Stomach smooth muscle (tissue), 2 donors: ENCODE measurements at regions not wholly inside any gene's neighbourhood (a gene's known extent, or its start where the extent isn't known, plus 50 kb on each side); places are given as distances from the start of the nearest gene placed in this dataset.

Experiments
- H3K27ac ChIP-seq: one replicate; pipeline ENCODE4 v1.7.0; 2013; ENCODE audit warnings: mild to moderate bottlenecking, low read length, inconsistent platforms
- H3K27me3 ChIP-seq, 2 donors: one replicate each; pipeline ENCODE4 v1.7.0; 2013; ENCODE audit warnings: low read length in 2 of 2; ENCODE audit not compliant: insufficient read depth in 2 of 2, control insufficient read depth in 1 of 2
- H3K36me3 ChIP-seq, 2 donors: one replicate each; pipeline ENCODE4 v1.7.0; 2013; ENCODE audit warnings: low read length in 2 of 2; ENCODE audit not compliant: control insufficient read depth in 2 of 2, insufficient read depth in 2 of 2
- H3K4me1 ChIP-seq: one replicate; pipeline ENCODE4 v1.7.0; 2013; ENCODE audit warnings: low read length; ENCODE audit not compliant: control insufficient read depth, insufficient read depth
- H3K4me3 ChIP-seq, 2 donors: one replicate each; pipeline ENCODE4 v1.7.0; 2013; ENCODE audit warnings: low read length in 2 of 2
- H3K9ac ChIP-seq, 2 donors: one replicate each; pipeline ENCODE4 v1.7.0; 2013; ENCODE audit warnings: low read length in 2 of 2, mild to moderate bottlenecking in 1 of 2
- H3K9me3 ChIP-seq, 2 donors: one replicate each; pipeline ENCODE4 v1.7.0; 2013; ENCODE audit warnings: low read length in 2 of 2; ENCODE audit not compliant: control insufficient read depth in 2 of 2
- donor health status: healthy.
- donor health status: Pancreatic carcinoma.

GRCh38 chr4:151830168-151830567 is 69.4 kb upstream of the GATB start:
- no peak overlapping the region for H3K27ac ChIP-seq
- H3K4me1 ChIP-seq = no peaks in the 10 kb centered on the region
- no peaks in the 10 kb centered on the region for H3K27me3 ChIP-seq
- no peak overlapping the region for H3K9ac ChIP-seq
- H3K9me3 ChIP-seq = no peaks in the 10 kb centered on the region
- no peak overlapping the region for H3K4me3 ChIP-seq
- no peaks in the 10 kb centered on the region for H3K36me3 ChIP-seq

GRCh38 chr4:151829309-151829708 is 68.5 kb upstream of the GATB start:
- no peaks in the 10 kb centered on the region for H3K4me1 ChIP-seq
- H3K36me3 ChIP-seq = no peaks in the 10 kb centered on the region
- H3K27ac ChIP-seq = no peak overlapping the region
- H3K27me3 ChIP-seq = no peaks in the 10 kb centered on the region
- no peak overlapping the region for H3K9ac ChIP-seq
- no peaks in the 10 kb centered on the region for H3K9me3 ChIP-seq
- no peak overlapping the region for H3K4me3 ChIP-seq

GRCh38 chr4:151824656-151825055 is 63.8 kb upstream of the GATB start:
- H3K27me3 ChIP-seq = no peaks in the 10 kb centered on the region
- H3K9me3 ChIP-seq = no peaks in the 10 kb centered on the region
- no peak overlapping the region for H3K4me3 ChIP-seq
- H3K4me1 ChIP-seq = no peaks in the 10 kb centered on the region
- no peak overlapping the region for H3K27ac ChIP-seq
- no peaks in the 10 kb centered on the region for H3K36me3 ChIP-seq
- H3K9ac ChIP-seq = no peak overlapping the region

- Histone ChIP-seq H3K27ac (no peak overlapping the region), H3K4me3 (no peak overlapping the region), H3K27me3 (peaks cover 0 to 2% of the 10 kb centered on the region in 2 donors)
Measured at GRCh38 chr4:151822331-151822730, 61.5 kb upstream of the GATB start.

GRCh38 chr4:151820004-151820403 is 59.2 kb upstream of the GATB start:
- Histone ChIP-seq H3K9ac (no peak overlapping the region), H3K4me1 (no peaks in the 10 kb centered on the region), H3K4me3 (no peak overlapping the region), H3K36me3 (no peaks in the 10 kb centered on the region), H3K27ac (no peak overlapping the region), H3K27me3 (peaks cover 0 to 2% of the 10 kb centered on the region in 2 donors), H3K9me3 (no peaks in the 10 kb centered on the region)

More at GRCh38 chr4:151822331-151822730, 61.5 kb upstream of the GATB start:
- Histone ChIP-seq H3K4me1 (no peaks in the 10 kb centered on the region), H3K9me3 (no peaks in the 10 kb centered on the region), H3K9ac (no peak overlapping the region), H3K36me3 (no peaks in the 10 kb centered on the region)

- H3K4me1 ChIP-seq = peaks cover 7% of the 10 kb centered on the region
- no peak overlapping the region for H3K9ac ChIP-seq
- no peak overlapping the region for H3K27ac ChIP-seq
- no peaks in the 10 kb centered on the region for H3K36me3 ChIP-seq
- no peaks in the 10 kb centered on the region for H3K9me3 ChIP-seq
- no peak overlapping the region for H3K4me3 ChIP-seq
- no peaks in the 10 kb centered on the region for H3K27me3 ChIP-seq
Measured at GRCh38 chr4:151811403-151811802, 50.6 kb upstream of the GATB start.
